WTC11 (cell line): ENCODE measurements at regions not wholly inside any gene's neighbourhood (a gene's known extent, or its start where the extent isn't known, plus 50 kb on each side); places are given as distances from the start of the nearest gene placed in this dataset.

ENCODE experiments used
- ARID4B ChIP-seq: sonication (generic); formaldehyde crosslinking; IDR thresholded peaks from 2 replicates; pipeline ENCODE4 v1.8.0; 2023; ENCODE audit warnings: missing genetic modification reagents, mild to moderate bottlenecking, borderline replicate concordance
- CREB1 ChIP-seq: sonication (generic); formaldehyde crosslinking; IDR thresholded peaks from 2 replicates; pipeline ENCODE4 v1.8.0; 2023; ENCODE audit warnings: mild to moderate bottlenecking, missing genetic modification reagents
- CTCF ChIP-seq: fragments of 200-600 bp; IDR thresholded peaks from 2 replicates; pipeline ENCODE4 v1.8.0; 2022; ENCODE audit warnings: antibody characterized with exemption
- IRF1 ChIP-seq: sonication (generic); formaldehyde crosslinking; IDR thresholded peaks from 2 replicates; pipeline ENCODE4 v1.8.0; 2023; ENCODE audit warnings: missing genetic modification reagents
- OVOL2 ChIP-seq: fragments of 250-450 bp; sonication (Bioruptor Pico); IDR thresholded peaks from 2 replicates; pipeline ENCODE4 v1.9.0; 2021; ENCODE audit warnings: mild to moderate bottlenecking, borderline replicate concordance
- PREB ChIP-seq: sonication (generic); formaldehyde crosslinking; IDR thresholded peaks from 2 replicates; pipeline ENCODE4 v1.8.1; 2022; ENCODE audit warnings: mild to moderate bottlenecking, missing genetic modification reagents, moderate library complexity, borderline replicate concordance
- SOX15 ChIP-seq: fragments of 250-450 bp; sonication (Bioruptor Pico); IDR thresholded peaks from 2 replicates; pipeline ENCODE4 v1.9.0; 2021; ENCODE audit warnings: mild to moderate bottlenecking
- SP1 ChIP-seq: sonication (generic); formaldehyde crosslinking; conservative IDR thresholded peaks from 2 replicates; pipeline ENCODE4 v1.8.1; 2022; ENCODE audit warnings: missing genetic modification reagents
- TCF7 ChIP-seq: sonication (generic); formaldehyde crosslinking; IDR thresholded peaks from 2 replicates; pipeline ENCODE4 v1.8.0; 2022; ENCODE audit warnings: mild to moderate bottlenecking, low read depth, missing genetic modification reagents, moderate library complexity

- no peak for TF ChIP-seq CTCF
- no peak for TF ChIP-seq PREB
- no peak for TF ChIP-seq TCF7 (CRISPR knock-in tag)
- no peak for TF ChIP-seq SP1 (CRISPR knock-in tag)
- TF ChIP-seq ARID4B (CRISPR knock-in tag): no peak
- no peak for TF ChIP-seq OVOL2 (CRISPR knock-in tag)
- no peak for TF ChIP-seq SOX15
- no peak for TF ChIP-seq CREB1 (CRISPR knock-in tag)
- TF ChIP-seq IRF1 (CRISPR knock-in tag): no peak
Observed at GRCh38 chr18:41216341-41217003, 738.6 kb upstream of the PIK3C3 start.
